NCI-H187 (cell line): ENCODE measurements at regions not wholly inside any gene's neighbourhood (a gene's known extent, or its start where the extent isn't known, plus 50 kb on each side); places are given as distances from the start of the nearest gene placed in this dataset.

Experiments used
- DNase-seq, 2 experiments: peaks; one replicate each; lab custom pipeline; 2025; lab: John Stamatoyannopoulos, UW

DNA sequence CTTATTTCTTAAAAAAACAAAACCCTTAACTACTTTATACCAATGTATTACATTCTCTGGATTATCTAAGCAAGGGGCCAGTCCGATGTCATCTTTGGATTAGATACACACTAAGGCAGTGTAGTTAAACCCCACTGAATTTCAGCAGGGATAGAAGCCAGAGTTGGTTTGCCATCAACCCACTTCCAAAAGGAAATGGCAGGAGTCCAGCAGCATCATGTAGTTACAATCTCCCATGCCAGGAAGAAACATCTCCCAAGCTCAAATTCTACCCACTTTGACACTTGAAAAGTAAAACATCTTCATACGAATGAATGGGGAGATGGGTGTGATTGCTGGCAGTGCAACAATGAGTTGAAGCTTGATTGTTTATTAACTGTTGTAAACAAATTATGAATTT, 203.5 kb upstream of the PLXNC1 start:
- no peak for DNase-seq

DNA sequence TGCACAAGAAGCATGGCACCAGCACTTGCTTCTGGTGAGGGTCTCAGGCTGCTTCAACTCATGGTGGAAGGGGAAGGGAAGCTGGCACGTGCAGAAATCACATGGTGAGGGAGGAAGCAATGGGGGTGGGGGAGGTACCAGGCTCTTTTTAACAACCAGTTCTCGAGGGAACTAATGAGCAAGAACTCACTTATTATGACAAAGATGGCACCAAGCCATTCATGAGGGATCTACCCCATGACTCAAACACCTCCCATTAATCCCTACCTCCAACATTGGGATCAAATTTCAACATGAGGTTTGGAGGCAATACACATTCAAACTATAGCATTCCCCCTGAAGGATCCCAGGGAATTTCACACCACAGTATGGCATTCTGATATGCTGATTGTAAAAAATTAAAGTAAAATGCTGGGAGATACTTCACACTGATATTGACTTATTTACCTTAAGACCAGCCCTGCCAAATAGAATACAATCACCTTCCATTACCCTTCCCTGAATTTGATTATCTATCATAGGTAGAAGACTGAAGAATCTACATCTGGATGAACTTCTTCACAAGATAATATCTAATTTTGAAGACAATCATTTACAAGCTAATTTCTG, 201.7 kb upstream of the PLXNC1 start:
- DNase-seq: no peak

- no peak for DNase-seq
Measured at GRCh38 chr12:93947486-93947885, 200.9 kb upstream of the PLXNC1 start.

DNA sequence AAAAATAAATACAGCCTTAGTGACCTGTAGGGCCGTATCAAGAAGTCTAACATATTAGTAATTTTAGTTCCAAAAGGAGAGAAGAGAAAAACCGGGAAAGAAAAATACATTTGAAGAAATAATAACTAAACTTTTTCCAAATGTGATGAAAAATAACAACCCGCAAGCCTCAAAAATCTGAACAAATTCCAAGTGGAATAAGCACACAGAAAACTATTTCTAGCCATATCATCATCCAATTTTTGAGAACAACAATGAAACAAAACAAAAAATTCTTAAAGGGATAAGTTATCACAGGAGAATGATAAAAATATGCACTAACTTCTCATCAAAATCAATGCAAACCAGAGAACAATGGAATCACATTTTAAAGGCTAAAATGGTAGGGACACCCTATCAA, 198.1 kb upstream of the PLXNC1 start:
- no peak for DNase-seq

DNA sequence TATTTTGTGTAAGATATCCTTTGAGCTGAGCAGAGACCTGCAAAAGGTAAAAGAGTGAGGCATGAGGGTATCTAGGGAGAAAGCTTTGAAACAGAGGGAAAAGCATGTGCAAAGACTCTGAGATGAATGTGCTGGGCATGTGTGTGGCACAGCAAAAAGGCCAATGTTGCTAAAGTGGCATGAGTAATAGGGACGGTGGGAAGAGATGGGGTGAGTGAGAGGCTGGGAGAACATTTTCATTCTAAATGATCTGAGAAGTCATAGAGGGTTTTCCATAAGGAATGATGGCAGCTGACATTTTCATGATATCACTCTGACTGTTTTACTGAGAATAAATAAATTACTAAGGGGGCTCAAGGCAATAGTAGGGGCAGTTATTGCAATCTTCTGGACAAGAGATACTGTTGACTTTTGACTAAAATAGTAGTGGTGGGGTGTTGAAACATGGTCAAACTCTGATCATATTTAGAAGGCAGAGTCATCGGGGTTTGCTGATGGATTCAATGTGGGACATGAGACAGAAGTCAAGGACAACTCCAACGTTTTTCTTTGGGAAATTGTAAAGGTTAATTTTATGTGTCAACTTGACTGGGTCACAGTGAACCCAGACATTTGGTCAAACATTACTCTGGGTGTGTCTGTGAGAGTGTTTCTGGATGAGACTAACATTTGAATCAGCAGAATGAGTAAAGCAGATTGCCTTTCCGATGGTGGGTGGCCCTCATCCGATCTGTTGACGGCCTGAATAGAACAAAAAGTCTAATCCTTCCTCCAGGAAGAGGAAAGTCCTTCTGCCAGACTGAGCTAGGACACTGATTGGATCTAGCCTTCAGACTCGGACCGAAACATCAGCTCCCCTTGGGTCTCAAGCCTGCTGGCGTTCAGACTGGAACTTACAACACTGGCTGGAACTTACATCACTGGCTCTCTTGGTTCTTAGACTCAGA, 193.9 kb upstream of the PLXNC1 start:
- no peak for DNase-seq

DNA sequence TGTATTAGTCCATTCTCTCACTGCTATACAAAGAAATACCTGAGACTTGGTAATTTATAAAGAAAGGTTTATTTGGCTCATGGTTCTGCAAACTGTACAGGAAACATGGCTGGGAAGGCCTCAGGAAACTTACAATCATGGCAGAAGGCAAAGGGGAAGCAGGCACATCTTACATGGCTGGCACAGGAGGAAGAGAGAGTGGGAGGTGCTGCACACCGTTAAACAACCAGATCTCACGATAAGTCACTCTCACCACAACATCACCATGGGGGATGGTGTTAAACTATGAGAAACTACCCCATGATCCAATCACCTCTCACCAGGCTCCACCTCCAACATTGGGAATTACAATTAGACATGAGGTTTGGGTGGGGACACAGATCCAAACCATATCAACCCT, 191.8 kb upstream of the PLXNC1 start:
- no peak for DNase-seq

DNA sequence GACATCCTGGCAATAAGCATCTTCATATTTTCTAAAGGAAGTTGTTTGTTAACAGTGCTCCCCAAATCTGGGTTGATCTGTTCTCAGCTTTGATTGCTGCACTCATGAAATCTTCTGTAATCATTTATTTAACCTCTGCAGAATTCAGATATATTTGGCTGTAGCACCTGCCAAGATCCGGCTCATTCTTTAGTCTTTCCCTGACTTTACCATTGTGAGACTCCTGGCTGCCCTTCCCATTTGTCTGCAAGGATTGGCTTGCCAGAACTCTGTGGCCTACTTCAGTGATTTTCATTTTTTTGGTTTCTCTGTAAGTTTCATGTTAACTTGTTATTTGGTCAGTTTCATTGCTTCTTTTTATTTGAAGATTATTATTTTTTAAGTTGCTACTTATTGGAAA, 191.2 kb upstream of the PLXNC1 start:
- no peak for DNase-seq

DNA sequence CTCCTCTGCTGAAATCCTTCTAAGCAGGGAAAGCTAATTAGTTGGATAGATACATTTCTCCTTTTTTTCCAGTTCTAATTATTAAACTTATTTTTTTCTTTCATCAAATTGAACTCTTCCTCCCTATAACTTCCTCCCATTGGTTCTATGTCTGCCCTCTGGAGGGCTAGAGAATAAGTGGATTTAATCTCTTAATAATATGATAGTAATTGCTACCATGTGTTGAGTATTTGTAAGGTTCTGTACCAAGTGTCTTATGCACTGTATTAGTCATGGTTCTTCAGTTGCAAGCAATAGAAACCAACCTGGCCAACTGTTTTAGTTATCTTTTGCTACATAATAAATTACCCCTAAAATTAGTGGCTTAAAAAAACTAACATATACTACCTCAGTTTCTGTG, 190.5 kb upstream of the PLXNC1 start:
- no peak for DNase-seq

GRCh38 chr12:93959657-93960056, 188.7 kb upstream of the PLXNC1 start:
- DNase-seq: no peak

DNA sequence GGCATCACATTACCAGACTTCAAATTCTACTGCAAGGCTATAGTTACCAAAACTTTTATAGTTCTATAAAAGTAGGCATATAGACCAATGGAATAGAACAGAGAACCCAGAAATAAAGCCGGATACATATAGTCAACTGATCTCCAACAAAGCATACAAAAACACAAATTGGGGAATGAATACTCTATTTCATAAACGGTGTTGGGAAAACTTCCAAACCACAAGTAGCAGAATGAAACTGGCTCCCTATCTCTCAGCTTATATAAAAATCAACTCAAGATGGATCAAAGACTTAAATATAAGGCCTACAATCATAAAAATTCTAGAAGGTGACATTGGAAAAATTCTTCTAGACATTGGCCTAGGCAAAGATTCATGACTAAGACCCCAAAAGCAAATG, 187.9 kb upstream of the PLXNC1 start:
- DNase-seq: no peak

- no peak for DNase-seq
Measured at GRCh38 chr12:93962336-93962735, 186.0 kb upstream of the PLXNC1 start.

DNA sequence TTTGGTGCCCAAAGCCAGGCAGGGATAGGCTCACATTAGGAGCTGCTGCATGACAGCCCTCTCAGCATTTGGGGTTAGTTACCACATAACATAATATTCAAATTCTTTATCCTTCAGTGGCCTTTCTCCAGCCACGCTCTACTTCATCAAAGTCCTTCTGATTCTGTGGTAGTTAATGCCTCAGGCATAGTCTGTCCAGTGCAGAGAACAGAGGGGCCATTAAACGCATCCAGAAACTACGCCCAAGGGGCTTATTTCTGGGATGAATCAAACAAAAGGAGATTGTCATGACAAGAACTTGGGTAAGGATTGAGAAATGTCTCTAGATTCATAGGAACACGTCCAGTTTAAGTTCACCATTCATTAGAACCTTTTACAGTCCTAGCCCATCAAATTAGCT, 183.4 kb upstream of the PLXNC1 start:
- DNase-seq: no peak

GRCh38 chr12:93966516-93967133, 181.8 kb upstream of the PLXNC1 start:
- DNase-seq: no peak

DNA sequence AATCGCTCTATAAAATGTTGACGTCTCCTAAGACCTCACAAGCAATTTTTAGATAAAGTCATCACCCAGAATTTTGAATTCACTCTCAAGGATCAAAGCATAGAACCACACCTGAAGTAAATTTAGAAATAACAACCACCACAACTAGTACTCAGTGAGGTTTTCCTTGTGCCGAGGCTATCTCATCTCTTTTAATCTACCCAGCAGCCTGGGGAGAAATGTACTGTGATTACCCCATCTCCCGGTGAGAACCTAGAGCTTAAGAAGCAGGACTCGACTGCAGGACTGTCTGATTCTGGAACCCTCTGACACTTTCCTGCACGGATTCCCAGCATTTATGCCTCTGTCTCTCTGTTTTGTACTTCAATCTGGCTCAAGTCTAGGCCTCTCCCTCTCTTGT, 180.9 kb upstream of the PLXNC1 start:
- no peak for DNase-seq

DNA sequence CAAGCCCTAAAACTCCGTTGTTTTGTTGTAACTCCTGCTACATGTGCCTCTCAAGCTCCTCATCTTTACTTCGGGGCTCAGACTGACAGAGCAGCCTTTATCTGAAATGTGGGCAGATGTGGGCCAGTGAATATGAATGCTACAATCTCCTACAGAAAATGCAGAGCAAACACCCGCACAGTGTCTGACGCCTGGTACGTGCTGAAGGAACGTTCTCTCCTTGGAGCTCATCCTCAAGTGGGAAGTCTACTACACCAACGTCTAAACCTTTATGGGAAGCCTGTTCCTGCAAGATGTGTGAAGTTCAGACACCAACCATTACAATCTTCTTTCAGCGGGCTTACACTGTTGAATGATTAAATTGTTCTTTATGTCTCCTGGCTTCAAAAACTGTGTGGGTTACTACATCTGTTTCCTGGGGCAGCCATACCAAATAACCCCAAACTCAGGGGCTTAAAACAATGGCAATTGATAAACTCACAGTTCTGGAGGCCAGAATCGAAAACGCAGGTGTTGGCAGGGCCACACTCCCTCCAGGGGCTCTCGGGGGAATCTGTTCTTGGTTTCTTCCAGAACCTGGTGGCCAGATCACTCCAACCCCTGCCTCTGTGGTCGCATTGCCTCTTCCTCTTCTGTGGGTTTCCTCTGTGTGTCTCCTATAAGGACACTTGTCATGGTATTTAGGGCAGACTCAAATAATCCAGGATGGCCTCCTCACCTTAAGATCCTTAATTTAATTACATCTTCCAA, 179.7 kb upstream of the PLXNC1 start:
- DNase-seq: no peak

- no peak for DNase-seq
Measured at GRCh38 chr12:93970900-93971688, 177.3 kb upstream of the PLXNC1 start.

DNA sequence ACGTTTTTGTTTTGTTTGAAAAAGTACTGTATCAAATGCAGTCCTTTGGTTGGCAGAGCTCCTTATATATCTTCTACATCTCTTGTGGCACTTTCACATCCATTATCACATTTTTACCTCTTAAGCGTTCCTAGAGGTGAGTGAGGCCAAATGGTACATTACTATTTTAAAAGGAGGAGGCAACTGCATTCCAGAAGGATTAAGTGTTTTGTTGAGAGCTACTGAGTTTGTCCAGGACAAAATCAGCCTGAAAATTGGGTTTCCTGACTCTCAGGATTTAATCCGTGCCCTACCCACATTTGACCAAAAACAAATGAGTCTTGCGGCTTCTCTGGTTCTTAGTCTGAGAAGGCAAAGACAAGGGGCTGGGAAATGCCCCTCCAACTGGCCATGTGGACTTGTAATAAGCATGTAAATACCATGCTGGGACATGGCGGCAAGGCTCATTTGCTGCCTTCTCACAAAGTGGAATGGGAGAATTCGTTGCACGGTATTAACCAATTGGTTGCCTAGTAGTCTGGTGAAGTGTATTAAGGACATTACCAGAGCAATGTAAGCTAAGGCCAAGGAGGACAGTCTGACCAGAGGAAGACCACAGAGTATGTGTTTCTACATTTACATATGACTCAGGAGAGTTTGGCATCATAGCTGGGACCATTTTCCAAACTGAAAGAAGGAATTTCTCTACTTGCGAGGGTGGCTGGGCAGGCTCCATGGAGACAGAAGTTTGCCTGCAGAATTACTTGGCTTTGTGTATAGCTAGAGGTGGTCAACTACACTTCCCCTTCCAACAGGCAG, 175.8 kb upstream of the PLXNC1 start:
- no peak for DNase-seq

GRCh38 chr12:93974252-93974651, 174.1 kb upstream of the PLXNC1 start:
- DNase-seq: no peak

DNA sequence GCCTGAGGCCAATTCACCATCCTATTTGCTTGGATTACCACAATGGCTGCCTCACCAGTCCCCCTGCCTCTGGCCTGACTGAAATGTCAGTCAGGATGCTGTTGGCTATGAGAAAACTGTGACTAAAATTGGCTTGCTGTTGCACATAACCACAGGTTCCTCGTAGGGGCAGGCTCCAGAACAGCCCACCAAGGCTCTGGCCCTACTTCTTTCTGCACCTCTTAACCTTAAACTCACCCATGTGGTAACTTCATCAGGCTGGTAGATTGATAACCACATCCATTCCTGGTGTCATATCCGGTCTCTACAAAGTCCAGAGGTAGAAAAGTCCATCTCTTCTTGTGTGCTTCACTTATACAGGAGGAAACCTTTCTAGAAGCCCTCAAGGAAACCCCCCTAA, 172.4 kb upstream of the PLXNC1 start:
- DNase-seq: no peak

DNA sequence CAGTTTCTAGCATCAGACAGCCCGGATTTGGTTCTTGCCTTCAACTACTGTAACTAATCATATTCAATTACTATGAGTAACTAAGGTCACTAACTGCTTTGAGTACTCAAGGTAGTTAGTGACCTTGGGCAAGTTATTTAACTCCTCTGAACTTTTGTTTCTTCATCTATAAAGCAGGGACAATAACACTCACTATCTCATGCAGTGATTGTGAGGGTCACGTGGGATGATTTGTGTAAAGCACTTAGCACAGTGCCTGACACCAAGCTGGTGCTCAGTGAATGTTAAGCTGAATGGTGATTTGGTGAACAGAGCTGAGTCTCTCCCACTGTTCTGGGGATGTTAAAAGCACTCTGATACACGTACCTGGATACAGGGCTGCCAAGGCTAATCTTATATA, 171.3 kb upstream of the PLXNC1 start:
- DNase-seq: no peak

DNA sequence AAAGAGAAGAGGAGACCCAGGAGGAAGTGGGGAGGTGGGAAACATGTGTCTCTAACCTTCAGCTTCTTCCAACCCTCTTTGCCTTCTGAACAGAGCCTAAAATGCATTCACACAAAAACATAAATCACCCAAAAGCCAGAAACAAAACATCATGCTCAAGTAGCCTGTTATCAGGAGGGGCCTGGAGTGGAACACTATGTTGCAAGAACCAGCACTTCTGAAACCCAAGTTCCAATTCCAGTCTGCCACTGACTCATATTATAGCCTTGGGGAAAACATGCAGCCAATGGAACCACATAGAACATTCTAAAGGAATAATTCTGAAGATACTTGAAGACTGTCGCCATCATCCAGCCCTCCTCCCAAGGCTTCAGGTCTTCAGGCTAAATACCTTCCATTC, 169.8 kb upstream of the PLXNC1 start:
- no peak for DNase-seq
